Femur (tissue), 1 donor: ENCODE measurements at regions not wholly inside any gene's neighbourhood (a gene's known extent, or its start where the extent isn't known, plus 50 kb on each side); places are given as distances from the start of the nearest gene placed in this dataset.

Source experiments
- DNase-seq: peaks from one replicate; pipeline ENCODE4 v3.0.0-alpha.2; 2017

DNA sequence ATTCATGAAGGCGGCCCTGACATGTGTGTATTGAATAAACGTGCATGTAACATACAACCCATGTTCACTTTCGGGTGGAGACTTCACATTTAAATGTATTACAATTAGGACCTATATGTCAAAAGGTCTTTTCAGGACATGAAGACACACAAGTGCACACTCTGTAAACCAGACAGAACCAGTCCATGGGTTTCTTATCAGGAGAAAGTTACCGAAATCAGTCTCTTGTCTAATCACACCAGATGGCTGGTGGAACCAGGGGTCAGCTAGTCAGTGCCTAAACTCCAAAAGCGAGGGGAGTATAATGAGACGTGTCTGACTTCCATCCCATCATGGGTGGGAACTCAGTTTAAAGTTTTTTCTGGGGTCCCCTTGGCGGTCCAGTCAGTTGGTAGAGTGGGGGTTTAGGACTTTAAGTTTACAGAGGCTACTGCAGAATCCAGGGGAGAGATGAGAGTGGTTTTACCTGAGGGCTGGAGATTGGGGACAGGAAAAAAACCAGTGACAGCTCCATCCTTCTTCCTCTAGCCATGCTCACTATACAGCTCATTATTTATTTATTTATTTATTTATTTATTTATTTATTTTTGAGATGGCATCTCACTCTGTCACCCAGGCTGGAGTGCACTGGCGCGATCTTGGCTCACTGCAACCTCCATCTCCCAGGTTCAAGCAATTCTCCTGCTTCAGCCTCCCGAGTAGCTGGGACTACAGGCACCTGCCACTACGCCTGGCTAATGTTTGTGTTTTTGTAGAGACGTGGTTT lies 251.3 kb upstream of the LYZL1 start:
- DNase-seq, result no peak

DNA sequence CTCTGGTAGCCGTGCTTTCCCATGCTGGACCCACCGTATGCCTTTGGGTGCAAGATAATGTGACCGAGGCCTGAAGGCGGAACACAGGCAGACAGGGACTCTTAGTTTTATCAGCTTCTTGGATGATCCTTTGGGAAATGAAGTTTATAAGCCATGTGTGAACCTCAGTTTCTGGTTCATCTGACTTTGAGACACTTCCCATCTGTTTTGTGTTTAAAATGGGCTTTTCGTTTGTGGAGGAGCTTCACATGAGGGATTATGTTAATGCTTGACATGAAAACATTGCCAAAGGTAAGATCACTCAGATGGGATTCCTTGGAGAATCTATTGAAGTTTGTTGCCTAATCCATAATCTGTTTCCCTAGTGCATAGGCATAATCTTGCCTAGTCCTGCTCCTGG lies 249.8 kb upstream of the LYZL1 start:
- no peak for DNase-seq

DNA sequence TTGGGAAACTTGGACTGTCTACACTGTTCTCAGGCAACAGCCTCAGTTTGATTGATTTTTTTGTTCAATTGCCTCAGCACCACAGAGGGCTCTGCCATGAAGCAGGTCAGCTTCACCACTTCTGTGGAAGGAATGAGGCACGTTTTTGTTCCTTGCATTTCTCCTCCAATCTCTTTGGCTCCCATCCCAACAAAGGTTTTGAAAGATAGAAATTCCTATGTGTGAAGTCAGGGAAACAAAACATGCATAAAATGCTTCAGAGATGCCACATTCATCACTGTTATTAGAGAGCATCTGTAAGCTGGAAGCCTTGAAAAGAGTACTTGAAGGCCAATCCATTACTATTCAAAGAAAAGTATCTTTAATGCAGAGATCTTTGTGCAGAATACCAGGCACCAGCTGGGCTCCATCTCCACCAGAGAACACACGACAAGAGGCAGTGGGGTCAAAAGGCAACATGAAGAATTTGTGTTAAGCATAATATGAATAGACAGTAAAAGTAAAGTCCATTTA lies 249.1 kb upstream of the LYZL1 start:
- no peak for DNase-seq

DNA sequence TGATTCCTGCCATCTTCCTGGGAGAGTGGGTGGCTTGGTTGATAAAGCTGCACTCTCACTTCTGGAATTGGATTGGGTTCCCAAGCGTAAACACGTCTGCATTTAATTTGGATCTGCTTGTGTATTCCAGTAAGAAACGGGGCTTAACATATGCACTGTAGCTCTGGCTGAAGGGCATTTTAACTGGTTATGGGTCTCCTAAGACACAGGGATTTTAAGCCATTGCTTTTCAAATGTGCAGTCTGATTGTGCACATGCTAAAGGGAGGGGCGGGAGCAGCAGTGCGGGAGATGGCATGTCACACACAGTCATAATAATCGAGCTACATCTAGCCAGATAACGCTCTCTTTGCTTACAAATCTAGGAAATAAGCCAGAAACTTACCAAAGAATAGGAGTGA lies 247.3 kb upstream of the LYZL1 start:
- no peak for DNase-seq

DNA sequence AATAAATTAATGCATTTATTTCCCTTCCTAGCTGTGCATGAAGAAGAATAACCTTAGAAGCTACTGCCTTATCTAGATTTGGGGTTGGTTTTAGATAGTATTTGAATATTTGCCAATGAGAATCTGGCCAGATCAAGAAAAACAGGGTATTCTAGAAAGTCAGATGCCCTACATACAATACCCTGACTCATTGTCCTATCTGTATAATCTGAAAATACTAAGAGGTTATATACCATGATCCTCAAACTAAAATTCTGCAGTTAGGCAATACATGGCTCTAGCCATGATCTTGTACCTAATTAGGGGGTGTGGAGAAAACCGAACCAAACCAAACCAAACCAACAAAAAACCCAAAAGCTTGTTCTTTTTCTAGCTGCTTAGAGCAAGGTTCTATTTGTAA lies 240.4 kb upstream of the LYZL1 start:
- DNase-seq, result no peak

DNA sequence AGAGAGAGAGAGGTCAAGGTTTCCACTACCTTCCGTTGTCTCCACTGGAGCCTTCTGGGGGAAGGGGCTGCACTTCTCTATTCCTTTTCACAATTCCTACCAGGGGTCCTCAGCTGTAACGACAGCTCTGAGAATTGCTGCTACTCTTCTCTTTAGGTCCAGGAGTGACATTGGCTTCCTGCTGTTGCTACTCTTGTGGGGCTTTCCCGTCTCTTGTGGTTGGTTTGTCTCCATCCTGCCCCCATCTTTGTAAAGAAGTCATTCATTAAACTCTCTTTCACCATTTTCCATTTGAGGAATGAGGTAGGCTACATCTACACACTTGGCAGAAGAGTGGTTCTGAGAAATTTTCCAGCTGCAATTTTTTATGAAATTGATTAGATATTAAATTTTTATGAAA lies 238.8 kb upstream of the LYZL1 start:
- DNase-seq, result no peak

DNA sequence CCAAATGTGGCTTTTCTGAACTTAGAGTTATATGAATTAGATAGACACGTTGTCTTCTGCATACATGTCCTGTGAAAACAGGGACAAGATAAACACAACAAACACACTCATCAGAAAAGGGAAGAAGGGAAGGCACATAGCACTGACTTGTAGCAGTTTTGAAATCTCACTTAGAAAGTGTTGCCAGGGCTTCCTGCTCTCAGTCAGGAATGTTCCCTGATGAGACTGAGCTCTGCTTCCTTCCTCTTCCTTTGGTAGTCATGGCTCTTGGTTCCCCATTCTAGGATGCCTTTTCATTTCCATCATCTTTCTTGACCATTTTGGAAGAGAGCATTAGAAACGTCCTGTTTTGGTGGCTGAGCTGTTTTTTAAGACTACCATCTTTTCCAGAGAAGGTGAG lies 233.8 kb upstream of the LYZL1 start:
- no peak for DNase-seq

DNA sequence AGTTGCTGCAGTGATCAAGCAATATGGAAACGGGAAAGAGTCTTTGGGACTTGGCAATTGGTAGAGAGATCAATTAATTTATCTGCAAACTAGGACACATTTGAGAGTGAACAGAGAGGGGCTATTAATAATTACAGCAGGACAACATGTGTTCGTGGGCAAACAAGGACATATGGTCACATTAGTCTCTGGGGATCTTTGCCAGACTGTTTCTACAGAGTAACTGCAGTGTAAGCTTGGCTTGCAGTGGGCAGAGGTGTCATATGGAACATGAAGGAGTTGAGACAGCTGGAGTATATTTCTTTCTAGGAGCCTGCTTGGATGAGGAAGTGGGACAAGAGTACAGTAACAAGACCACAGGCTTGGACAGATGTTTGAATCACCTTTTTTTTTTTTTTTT lies 232.1 kb upstream of the LYZL1 start:
- DNase-seq, result no peak

DNA sequence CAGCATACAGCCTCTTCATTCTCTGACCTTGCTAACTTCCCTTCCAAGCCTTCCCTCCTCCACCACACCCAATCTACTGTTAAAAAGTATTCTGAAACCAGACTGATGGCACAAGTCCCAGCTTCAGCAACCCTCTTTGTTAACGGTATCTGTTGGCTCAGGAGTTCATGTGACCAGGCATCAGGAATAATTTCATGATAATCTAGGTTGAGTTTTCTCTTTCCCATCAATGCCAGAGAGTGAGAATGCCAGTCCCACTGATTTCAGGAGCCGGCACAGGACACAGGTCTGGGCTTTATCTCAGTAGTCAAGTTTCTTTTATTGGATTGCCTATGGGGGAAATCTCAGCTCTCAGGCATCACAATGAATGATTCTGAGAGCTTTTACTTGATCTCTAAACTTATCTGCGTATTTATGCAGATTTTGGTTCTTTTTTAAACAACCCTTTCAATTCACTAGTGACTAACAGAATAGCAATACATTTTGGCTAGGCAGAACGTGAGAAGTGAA lies 231.0 kb upstream of the LYZL1 start:
- DNase-seq, result no peak

DNA sequence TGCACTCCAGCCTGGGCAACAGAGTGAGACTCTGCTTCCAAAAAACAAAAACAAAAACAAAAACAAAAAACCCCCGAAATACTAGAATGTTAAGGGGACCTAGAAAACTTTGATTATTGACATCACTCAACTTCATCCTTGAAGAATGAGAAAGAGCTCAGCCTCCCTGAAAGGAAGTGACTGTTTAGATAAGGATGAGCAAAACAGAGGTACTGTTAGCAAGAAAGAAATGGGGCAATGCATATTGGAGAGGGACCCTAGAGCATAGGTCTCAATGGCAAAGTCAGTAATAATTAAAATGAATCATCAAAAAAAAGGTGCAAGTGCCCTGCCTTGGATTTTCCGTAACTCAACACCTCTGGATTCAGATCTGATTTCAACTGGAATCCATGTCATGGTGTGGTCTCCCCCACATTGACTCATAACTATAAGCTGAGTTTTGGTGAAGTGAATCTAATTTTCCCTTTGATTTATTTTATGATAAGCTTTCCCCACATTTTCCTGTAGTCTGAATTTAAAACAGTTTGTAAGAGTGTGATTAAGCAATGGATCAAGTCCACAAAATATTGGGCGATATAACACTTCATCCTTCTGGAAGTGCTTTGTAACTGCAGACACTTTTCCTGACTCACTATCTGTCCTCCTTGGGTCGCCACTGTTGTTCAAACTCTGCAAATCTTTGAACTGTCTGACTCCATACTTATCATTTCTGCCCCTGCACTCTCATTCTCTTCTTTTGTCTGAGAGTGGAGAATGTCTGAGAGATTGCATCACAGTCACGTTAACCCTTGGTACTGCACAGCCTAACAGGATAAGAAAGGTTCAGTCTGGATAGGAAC lies 224.8 kb upstream of the LYZL1 start:
- DNase-seq, result no peak

DNA sequence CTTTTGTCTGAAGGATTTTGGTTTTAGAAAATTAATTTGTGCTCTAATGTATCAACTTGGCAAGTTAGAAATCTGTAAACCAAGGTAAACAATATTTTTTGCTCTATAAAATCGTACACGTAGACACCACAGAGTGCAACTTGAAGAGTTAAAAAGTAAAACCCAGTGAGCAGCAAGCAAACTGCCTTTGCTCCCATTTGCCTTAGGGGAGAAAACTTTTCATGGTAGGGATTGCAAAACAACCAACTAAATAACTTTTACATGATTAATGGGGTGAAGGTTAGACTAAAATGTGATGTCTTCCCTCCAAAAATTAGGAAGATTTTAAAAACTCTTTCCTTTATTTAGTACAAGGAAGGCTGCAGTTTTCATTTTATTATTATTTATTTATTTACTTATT lies 224.2 kb upstream of the LYZL1 start:
- DNase-seq, result no peak

DNA sequence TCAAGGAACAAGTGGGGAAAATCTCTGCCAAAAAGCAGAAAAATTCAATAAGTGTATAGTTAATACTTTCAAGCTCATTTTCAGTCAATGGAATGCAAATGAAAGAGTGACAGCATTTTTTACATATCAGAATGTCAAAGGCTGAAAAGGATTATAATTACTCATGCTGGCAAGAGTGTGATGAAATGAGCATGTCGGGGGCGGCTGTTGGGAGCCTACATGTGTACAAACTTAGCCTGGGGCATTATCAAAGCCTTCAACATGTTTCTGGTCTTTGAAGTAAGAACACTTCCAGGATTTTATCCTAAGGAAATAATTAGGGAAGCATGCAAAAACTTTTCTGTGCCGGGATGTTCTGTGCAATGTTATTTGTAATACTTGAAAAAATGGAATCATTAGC lies 221.7 kb upstream of the LYZL1 start:
- no peak for DNase-seq

DNA sequence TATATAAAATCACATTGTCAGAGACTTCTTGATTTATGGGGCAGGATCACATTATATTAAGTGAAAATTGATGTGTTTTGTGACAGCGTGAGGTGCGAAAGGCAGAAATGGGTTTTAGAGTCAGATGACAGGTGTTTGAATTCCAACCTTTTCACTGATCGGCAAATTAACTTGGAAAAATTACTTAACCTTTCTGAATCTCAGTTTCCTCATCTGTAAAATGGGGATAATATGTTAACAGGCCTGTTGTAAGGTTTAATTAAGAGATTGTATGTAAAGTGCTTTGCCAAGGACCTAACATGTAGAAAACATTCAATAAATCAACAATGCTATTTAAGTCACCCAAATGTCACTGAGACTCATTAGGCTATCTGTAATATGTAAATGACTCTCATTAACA lies 221.2 kb upstream of the LYZL1 start:
- DNase-seq, result no peak

DNA sequence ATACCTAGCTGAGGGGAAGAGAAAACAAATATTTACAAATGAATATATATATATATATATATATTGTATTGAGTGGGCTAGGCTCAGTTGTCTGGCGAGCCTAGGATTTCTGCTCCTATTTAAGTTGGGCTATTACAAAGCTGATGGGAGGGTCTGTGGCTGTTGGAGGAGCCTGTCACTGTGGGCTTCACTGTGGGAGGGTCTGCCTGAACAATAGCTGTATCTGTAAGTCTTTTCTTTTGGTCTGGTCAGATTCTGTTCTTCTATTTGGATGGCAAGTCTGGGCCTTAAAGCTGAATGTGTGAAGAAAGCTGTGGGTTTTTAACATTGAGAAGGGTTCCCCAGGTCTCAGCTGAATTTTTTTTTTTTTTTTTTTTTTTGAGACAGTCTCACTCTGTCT lies 220.6 kb upstream of the LYZL1 start:
- DNase-seq, result no peak

DNA sequence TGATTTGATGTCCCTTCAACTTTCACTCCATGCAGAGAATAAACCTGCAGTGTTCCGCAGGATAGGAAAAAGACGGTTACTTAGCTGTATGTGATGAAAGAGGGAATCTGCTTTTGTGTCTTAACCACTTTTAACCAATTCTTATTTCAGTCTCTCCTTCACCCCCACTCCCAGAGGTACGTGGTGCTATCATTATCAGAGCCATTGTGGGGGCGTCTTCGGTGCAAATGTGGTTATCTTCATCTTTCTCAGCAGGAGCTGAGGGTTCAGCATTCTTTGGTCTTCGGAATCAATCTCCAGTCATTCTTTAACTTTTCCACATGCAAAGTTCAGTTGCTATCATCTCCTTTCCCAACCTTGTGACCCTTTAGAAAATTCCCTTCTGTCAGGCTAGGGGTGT lies 219.9 kb upstream of the LYZL1 start:
- DNase-seq, result no peak

DNA sequence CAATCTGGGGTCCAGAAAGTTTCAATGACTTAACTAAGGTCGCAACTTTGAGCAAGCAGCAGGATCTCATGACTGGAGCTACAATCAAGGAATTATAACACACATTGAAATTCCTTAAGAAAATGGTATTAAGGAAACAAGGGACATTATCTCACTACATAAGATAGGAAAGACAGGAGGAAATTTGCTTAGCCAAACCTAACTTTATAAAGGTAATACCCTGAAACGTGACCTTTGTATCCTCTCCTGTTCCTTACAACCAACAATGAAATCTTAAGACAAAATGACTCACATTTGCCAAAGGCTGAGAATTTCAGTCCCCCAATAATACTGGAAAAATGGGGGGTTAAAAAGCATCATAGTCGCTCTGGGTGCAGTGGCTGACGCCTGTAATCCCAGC lies 218.9 kb upstream of the LYZL1 start:
- no peak for DNase-seq

DNA sequence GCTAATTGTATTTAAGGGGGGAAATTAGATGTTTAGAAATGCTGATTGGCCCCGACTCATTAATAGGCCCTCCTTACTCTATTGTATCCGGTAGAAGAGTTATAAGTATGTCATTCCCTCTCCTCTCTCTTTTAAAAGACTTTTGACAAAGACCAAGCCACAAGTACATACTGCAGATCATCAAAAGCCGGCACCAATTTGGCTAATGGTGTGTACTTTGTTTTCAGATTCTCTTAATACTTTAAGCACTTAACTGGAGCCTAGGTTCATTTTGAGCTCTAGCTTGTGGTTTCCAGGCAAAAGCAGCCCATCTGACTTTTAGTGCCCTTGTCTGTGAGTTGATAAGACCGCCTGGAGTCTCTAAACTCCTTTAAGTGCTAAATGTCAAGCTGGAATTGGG lies 210.0 kb upstream of the LYZL1 start:
- no peak for DNase-seq

DNA sequence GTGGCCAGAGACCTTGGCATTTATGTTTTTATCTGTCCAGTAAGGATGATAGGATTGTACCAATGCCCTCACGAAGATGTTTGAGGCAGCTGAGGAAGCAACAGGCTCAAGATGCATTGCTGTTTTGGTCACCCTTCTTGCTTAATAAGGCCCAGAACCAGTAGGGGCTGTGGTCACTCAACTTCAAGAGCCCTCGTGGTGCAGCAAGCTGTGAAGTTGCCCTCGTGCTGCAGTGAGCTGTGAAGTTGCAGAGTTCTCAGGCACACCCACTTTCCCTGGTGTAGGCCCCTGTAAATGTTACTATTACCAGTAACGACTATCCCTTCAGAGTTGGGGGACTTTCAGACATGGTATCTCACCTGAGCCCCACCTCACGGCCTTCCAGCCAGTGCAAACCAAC lies 207.6 kb upstream of the LYZL1 start:
- DNase-seq, result no peak

DNA sequence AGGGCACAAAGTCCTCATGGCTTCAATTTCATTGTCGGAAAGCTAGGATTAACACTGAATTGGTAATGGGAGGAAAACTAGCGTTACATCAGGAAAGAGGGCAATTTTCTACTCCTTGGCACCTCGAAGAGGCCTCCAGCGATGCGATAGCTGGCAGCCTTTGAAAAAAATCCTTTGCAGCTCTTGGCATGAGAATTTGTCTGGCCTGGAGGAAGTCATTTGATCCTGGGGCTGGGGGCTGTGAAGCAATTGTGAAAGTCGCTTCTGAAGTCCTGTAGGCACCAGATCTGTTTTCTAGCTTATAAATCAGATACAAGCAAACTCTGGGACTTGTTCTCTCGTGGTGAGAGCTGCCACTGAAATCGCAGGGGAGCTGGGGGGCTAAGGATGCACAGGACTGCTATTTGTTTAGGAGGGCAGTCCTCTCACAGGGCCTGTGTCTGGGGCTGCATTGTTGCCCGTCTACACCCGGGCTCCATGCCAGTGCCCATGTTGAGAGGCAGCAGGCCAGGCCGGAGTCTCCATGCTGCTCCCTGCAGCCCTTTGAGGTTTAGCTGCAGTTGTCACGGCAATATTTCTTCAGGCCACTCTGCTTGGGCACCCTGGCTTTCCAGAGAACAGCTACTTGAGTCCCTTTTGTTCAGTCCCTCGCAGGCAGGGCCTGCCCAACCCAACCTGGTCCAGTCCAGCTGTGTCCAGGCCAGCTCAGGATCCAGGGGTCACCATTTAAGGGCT lies 206.8 kb upstream of the LYZL1 start:
- DNase-seq, result peak; percentile 45

DNA sequence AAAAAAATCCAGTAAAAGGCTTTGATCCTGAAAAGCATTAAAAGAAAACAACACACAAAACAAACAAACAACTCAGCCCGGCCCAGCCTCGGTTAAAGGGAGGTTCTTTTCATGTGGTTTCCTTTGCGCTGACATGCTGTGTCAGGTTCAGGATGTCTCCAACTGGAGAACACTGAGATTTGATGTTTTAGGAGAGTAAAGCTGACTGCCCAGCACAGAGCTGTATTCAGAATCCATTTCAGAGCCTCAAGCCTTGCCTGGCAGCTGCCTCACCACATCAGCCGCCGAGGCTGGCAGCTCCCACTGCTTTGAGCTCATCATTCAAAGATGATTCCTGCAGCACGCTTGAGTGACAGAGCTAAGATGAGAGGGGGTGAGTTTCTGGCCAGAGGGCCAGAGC lies 205.8 kb upstream of the LYZL1 start:
- DNase-seq, result peak; percentile 61

DNA sequence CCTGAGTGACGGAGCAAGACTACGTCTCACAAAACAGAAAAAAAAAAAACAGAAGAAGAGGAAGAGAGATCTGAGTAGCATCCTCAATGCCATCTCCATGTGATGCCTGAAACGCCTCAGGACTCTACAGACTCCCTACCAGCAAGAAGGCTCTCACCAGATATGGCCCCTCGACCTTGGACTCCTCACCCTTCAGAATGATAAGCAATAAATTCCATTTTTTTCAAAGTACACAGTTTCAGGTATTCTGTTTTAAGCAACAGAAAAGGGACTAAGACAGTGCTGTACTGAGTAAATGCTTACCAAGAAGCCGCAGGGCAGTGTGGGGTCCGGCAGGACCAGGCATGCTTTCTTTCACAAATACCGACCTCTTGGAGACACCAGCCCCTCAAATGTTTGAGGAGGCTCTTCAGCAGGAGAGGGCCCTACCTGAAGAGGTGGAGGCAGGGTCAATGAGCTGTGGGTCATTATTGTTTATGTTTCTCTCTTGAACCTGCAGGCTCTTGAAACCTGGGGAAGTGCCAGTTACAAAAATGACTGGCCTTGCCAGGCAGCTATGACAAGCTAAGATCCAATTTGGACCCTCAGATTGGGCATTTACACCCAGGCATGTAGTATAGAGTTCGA lies 204.1 kb upstream of the LYZL1 start:
- DNase-seq, result no peak

DNA sequence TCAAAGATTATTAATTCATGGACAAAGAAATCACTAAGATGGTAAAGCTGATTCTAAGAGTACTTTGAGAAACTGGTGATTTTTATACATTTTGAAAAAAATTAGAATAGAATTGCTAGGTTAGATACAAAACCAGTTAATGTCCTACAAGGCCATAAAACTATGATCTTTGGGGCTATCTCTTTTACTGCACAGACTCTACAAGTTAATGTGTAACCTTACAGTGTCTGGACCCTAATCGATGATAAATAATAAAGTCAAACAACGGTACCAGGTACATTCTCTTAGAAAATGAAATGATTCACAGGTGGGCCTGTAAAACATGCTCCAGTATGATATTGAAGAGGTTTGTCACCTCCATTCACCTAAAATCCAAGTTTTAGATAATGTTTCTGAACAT lies 199.8 kb upstream of the LYZL1 start:
- no peak for DNase-seq

DNA sequence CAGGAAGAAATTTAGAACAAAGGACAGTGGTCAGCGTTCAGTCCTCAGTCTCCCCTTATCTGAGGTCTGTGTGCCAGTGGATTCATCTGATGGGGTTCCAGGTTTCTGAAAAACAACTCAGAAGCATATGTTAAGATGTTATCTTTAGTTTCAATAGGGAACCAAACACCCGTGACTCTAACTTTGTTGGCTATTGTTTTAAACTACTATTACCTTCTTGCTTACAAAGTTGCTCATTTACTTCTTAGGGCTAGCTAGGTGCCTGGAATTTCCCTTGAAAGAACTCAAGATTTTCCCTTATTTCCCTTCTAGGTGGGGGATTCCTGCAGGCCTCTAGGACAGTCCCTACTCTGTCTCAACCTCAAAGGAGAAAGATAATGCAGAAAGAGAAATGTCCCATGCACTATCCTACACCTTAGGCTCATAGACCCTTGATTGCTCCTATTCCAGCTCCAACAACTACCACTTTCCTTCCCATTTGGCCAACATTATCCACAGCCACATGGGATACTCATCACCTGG lies 192.5 kb upstream of the LYZL1 start:
- DNase-seq, result no peak
